Dedifferentiated amniotic fluid mesenchymal stem cell (primary cell): ENCODE measurements at regions not wholly inside any gene's neighbourhood (a gene's known extent, or its start where the extent isn't known, plus 50 kb on each side); places are given as distances from the start of the nearest gene placed in this dataset.
"Not testable (repeated sequence)": the region's sequence is repeated elsewhere in the genome, so short reads cannot be mapped to it uniquely, and the experiment has no call there.

Experiments used
- DNase-seq: peaks from one replicate; pipeline ENCODE4 v3.0.0-alpha.2; 2016; ENCODE audit errors: extremely low spot score

GRCh38 chr11:130979386-130979972, 63.2 kb upstream of the SNX19 start:
- DNase-seq: no peak

- no peak for DNase-seq
Measured at GRCh38 chr11:130980071-130980862, 64.0 kb upstream of the SNX19 start.

GRCh38 chr11:130984241-130984640, 68.0 kb upstream of the SNX19 start:
- not testable (repeated sequence) for DNase-seq

GRCh38 chr11:130992788-130993187, 76.5 kb upstream of the SNX19 start:
- no peak for DNase-seq

GRCh38 chr11:130994043-130994442, 77.8 kb upstream of the SNX19 start:
- DNase-seq: no peak

GRCh38 chr11:130995266-130995665, 79.0 kb upstream of the SNX19 start:
- DNase-seq: no peak

GRCh38 chr11:130997278-130997677, 81.0 kb upstream of the SNX19 start:
- DNase-seq: no peak

- DNase-seq: peak; percentile 40
Measured at GRCh38 chr11:130999086-130999485, 82.8 kb upstream of the SNX19 start.

- DNase-seq: peak; percentile 84
Measured at GRCh38 chr11:130999992-131000770, 83.9 kb upstream of the SNX19 start.

- DNase-seq: no peak
Measured at GRCh38 chr11:131002145-131002544, 85.9 kb upstream of the SNX19 start.

GRCh38 chr11:131005829-131006228, 89.5 kb upstream of the SNX19 start:
- DNase-seq: no peak

GRCh38 chr11:131025020-131025419, 108.7 kb upstream of the SNX19 start:
- DNase-seq: peak; percentile 20

- no peak for DNase-seq
Measured at GRCh38 chr11:131025421-131026125, 109.3 kb upstream of the SNX19 start.

GRCh38 chr11:131027491-131027890, 111.2 kb upstream of the SNX19 start:
- DNase-seq: no peak

- DNase-seq: peak; percentile 70
Measured at GRCh38 chr11:131033151-131033651, 116.9 kb upstream of the SNX19 start.

GRCh38 chr11:131036514-131036913, 120.2 kb upstream of the SNX19 start:
- no peak for DNase-seq

- DNase-seq: no peak
Measured at GRCh38 chr11:131037873-131038272, 121.6 kb upstream of the SNX19 start.

GRCh38 chr11:131038597-131038996, 122.3 kb upstream of the SNX19 start:
- no peak for DNase-seq

- DNase-seq: peak; percentile 22
Measured at GRCh38 chr11:131041331-131042040, 125.2 kb upstream of the SNX19 start.

GRCh38 chr11:131042041-131042390, 125.7 kb upstream of the SNX19 start:
- DNase-seq: no peak

GRCh38 chr11:131043251-131043650, 127.0 kb upstream of the SNX19 start:
- DNase-seq: no peak
